ENCODE measurements at regions not wholly inside any gene's neighbourhood (a gene's known extent, or its start where the extent isn't known, plus 50 kb on each side); places are given as distances from the start of the nearest gene placed in this dataset.

DNA sequence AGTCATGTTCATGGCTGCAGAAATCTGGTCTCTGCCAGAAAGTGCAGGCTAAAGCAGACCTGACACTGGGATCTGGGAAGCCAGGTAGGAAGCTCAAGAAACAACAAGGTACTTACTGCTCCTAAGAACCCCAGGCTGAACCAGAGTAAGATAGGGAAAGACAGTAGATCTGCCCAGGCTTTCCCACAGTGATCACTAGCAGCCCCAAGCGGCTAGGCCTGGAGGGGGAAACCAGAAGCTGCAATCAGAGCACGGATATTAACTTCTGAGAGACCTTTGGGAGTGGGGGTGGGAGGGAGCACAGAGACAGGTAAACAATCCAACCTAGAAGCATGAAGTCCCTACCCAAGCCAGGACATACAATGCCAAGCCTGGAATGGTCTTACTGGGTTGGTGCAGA, 135.2 kb upstream of the C11orf58 start:
- DNase-seq (no peak), ATAC-seq (ENCODE audit: low read depth) (no peak)
- Histone ChIP-seq H2AFZ (ENCODE audit: insufficient read depth, low read depth, low read length, poor library complexity, severe bottlenecking) (no peak overlapping the region), H3K36me3 (replicated peaks in 1 of 2; ENCODE audit: control extremely low read depth in 1 of 2, control insufficient read depth in 1 of 2, extremely low read depth in 1 of 2, insufficient read depth in 2 of 2, low read length in 1 of 2) (no peaks in the 10 kb centered on the region), H3K27ac (ENCODE audit: low read length in 2 of 2) (no peak overlapping the region), H3K9ac (ENCODE audit: low read length) (no peak overlapping the region), H3K4me1 (ENCODE audit: control insufficient read depth in 2 of 2, insufficient read depth in 2 of 2, low read length in 2 of 2) (peaks cover 34 to 50% of the 10 kb centered on the region in 2 donors), H3K79me2 (ENCODE audit: control insufficient read depth, insufficient read depth, low read length) (no peaks in the 10 kb centered on the region), H3K4me2 (replicated peaks; ENCODE audit: low read depth, low read length, poor library complexity, severe bottlenecking) (no peak overlapping the region), H4K20me1 (ENCODE audit: control insufficient read depth, insufficient read depth, low read length, poor library complexity, severe bottlenecking) (no peaks in the 10 kb centered on the region), H3K9me3 (ENCODE audit: control extremely low read depth in 1 of 3, control insufficient read depth in 2 of 3, insufficient read depth in 1 of 3, low read length in 2 of 3) (peaks cover 0 to 46% (median 10%) of the 10 kb centered on the region in 3 donors), H3K4me3 (ENCODE audit: control extremely low read depth in 1 of 5, extremely low read depth in 1 of 5, insufficient read depth in 1 of 5, low read depth in 2 of 5, low read length in 4 of 5) (no peak overlapping the region), H3K27me3 (replicated peaks in 1 of 4; ENCODE audit: control extremely low read depth in 1 of 4, control insufficient read depth in 3 of 4, insufficient read depth in 4 of 4, low read length in 3 of 4) (peaks cover 0 to 67% (median 52%) of the 10 kb centered on the region in 4 experiments)
- Mint-ChIP-seq H3K27me3 (peaks cover 48% of the 10 kb centered on the region), H3K9me3 (ENCODE audit: insufficient read depth) (peaks cover 4% of the 10 kb centered on the region), H3K4me1 (peaks cover 25% of the 10 kb centered on the region), H3K4me3 (peak overlapping the region; percentile 59), H3K27ac (no peak overlapping the region)
- WGBS (ENCODE audit: insufficient coverage), result 100% methylated on average over 2 of the region's 2 CpGs
- CTCF ChIA-PET, result no interaction called here
- POLR2A ChIA-PET, result no interaction called here
- TF ChIP-seq, protein P1, sequence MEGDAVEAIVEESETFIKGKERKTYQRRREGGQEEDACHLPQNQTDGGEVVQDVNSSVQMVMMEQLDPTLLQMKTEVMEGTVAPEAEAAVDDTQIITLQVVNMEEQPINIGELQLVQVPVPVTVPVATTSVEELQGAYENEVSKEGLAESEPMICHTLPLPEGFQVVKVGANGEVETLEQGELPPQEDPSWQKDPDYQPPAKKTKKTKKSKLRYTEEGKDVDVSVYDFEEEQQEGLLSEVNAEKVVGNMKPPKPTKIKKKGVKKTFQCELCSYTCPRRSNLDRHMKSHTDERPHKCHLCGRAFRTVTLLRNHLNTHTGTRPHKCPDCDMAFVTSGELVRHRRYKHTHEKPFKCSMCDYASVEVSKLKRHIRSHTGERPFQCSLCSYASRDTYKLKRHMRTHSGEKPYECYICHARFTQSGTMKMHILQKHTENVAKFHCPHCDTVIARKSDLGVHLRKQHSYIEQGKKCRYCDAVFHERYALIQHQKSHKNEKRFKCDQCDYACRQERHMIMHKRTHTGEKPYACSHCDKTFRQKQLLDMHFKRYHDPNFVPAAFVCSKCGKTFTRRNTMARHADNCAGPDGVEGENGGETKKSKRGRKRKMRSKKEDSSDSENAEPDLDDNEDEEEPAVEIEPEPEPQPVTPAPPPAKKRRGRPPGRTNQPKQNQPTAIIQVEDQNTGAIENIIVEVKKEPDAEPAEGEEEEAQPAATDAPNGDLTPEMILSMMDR (IDR thresholded peaks at IDR 0.05), result no peak
- intact Hi-C loops (cut with micrococcal nuclease), result no loop called here

DNA sequence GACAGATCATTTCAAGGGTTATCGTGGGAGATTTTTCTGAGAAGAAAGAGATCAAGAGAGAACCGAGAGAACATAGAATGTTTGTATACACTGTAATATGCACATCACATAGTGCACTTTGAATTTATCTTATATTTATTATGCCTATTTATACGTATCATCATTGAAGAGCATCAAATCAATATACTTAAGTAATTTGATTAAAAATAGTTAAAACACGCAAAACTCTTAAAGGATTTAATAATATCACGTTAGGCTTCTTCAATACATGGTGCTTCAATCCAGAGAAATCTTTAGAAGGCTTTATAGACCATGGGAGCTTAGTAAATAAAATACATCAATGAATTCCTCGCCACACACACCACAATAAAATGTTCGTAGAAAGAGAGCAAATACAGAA, 139.5 kb upstream of the C11orf58 start:
- Mint-ChIP-seq H3K4me3 (no peak overlapping the region), H3K27ac (no peak overlapping the region), H3K9me3 (ENCODE audit: insufficient read depth) (no peaks in the 10 kb centered on the region), H3K4me1 (peaks cover 2% of the 10 kb centered on the region), H3K27me3 (peaks cover 36% of the 10 kb centered on the region)
- no peak overlapping the region for H3K9ac ChIP-seq (ENCODE audit: low read length)
- DNase-seq (no peak), ATAC-seq (ENCODE audit: low read depth) (no peak)
- intact Hi-C loops (cut with micrococcal nuclease), result no loop called here
- H3K79me2 ChIP-seq (ENCODE audit: control insufficient read depth, insufficient read depth, low read length), result no peaks in the 10 kb centered on the region
- H3K36me3 ChIP-seq (replicated peaks in 1 of 2; ENCODE audit: control extremely low read depth in 1 of 2, control insufficient read depth in 1 of 2, extremely low read depth in 1 of 2, insufficient read depth in 2 of 2, low read length in 1 of 2), result no peaks in the 10 kb centered on the region
- ChIA-PET POLR2A (no interaction called here), CTCF (no interaction called here)
- no peak overlapping the region for H3K4me2 ChIP-seq (replicated peaks; ENCODE audit: low read depth, low read length, poor library complexity, severe bottlenecking)
- H3K4me1 ChIP-seq (ENCODE audit: control insufficient read depth in 2 of 2, insufficient read depth in 2 of 2, low read length in 2 of 2), result peaks cover 3 to 7% of the 10 kb centered on the region in 2 donors
- no peaks in the 10 kb centered on the region for H4K20me1 ChIP-seq (ENCODE audit: control insufficient read depth, insufficient read depth, low read length, poor library complexity, severe bottlenecking)
- H3K9me3 ChIP-seq (ENCODE audit: control extremely low read depth in 1 of 3, control insufficient read depth in 2 of 3, insufficient read depth in 1 of 3, low read length in 2 of 3), result peaks cover 0 to 6% (median 0%) of the 10 kb centered on the region in 3 donors
- H3K27ac ChIP-seq (ENCODE audit: low read length in 2 of 2), result no peak overlapping the region
- H3K27me3 ChIP-seq (replicated peaks in 1 of 4; ENCODE audit: control extremely low read depth in 1 of 4, control insufficient read depth in 3 of 4, insufficient read depth in 4 of 4, low read length in 3 of 4), result peaks cover 0 to 35% (median 11%) of the 10 kb centered on the region in 4 experiments
- H2AFZ ChIP-seq (ENCODE audit: insufficient read depth, low read depth, low read length, poor library complexity, severe bottlenecking), result no peak overlapping the region
- no peak for TF ChIP-seq EZH2 (IDR thresholded peaks at IDR 0.05; ENCODE audit: borderline replicate concordance, insufficient read depth, low read depth, low read length, poor library complexity, severe bottlenecking)
- TF ChIP-seq, protein P1 (IDR thresholded peaks at IDR 0.05), result no peak
- H3K4me3 ChIP-seq (ENCODE audit: control extremely low read depth in 1 of 5, extremely low read depth in 1 of 5, insufficient read depth in 1 of 5, low read depth in 2 of 5, low read length in 4 of 5), result no peak overlapping the region
- no CpG with 5 or more reads among the region's 7 CpGs for WGBS (ENCODE audit: insufficient coverage)
